ENCODE measurements at regions not wholly inside any gene's neighbourhood (a gene's known extent, or its start where the extent isn't known, plus 50 kb on each side); places are given as distances from the start of the nearest gene placed in this dataset.
A peak's percentile ranks its signal among the peaks of the same experiment; 100 is the strongest.

- TF ChIP-seq ESRRA (CRISPR knock-in tag; IDR thresholded peaks at IDR 0.05; ENCODE audit: low read depth) (no peak), GATAD2A (CRISPR knock-in tag; IDR thresholded peaks at IDR 0.05) (no peak), ZNF383 (CRISPR knock-in tag; IDR thresholded peaks at IDR 0.05; ENCODE audit: borderline replicate concordance) (no peak), CTCF (CRISPR knock-in tag; IDR thresholded peaks at IDR 0.05) (peak; percentile 68), ZNF446 (CRISPR knock-in tag; IDR thresholded peaks at IDR 0.05) (no peak), PLSCR1 (CRISPR knock-in tag; IDR thresholded peaks at IDR 0.05; ENCODE audit: borderline replicate concordance) (no peak), GABPB1 (CRISPR knock-in tag; IDR thresholded peaks at IDR 0.05) (no peak), SMC3 (IDR thresholded peaks at IDR 0.05; ENCODE audit: low read length) (peak; percentile 70; the same call in 1 of the 2 replicates), FOSL1 (CRISPR knock-in tag; IDR thresholded peaks at IDR 0.05; ENCODE audit: borderline replicate concordance) (no peak), BATF2 (CRISPR knock-in tag; IDR thresholded peaks at IDR 0.05) (no peak), HNF1A (IDR thresholded peaks at IDR 0.05; ENCODE audit: low read depth) (no peak), HNF1A (CRISPR knock-in tag; IDR thresholded peaks at IDR 0.05; ENCODE audit: borderline replicate concordance) (no peak), NR2F6 (IDR thresholded peaks at IDR 0.05) (no peak), NR2F6 (CRISPR knock-in tag; IDR thresholded peaks at IDR 0.05) (peak; percentile 16; the same call in 1 of the 2 replicates)
Measured at GRCh38 chr16:85330694-85331188, 218.5 kb upstream of the CIBAR2 start (continued).
